ENCODE measurements at regions not wholly inside any gene's neighbourhood (a gene's known extent, or its start where the extent isn't known, plus 50 kb on each side); places are given as distances from the start of the nearest gene placed in this dataset.

DNA sequence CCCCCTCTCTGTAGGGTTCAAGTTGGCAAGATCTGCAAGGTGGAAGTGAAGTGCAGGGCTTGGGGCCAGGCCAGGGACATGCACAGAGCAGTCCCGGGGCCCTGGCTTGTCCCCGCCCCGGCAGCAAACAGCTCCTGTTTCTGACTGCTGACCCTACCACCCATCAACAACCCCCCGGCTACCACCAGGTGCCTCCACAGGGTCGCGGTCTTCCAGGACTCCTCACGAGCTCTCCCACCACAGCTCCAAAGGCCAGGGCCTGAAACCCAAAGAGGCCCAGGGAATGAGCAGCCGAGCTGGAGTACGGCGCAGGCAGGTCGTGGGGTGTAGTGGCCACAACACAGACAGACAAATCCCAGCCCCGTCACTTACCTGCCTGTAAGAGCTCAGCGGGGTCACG lies 121.3 kb upstream of the SMAD3 start:
- POLR2A ChIA-PET, result no interaction called here
- Histone ChIP-seq H3K4me1 (ENCODE audit: control insufficient read depth in 1 of 2, insufficient read depth in 2 of 2, low read length in 2 of 2) (peaks cover 8 to 30% of the 10 kb centered on the region in 2 experiments), H3K36me3 (ENCODE audit: control insufficient read depth in 1 of 2, insufficient read depth in 2 of 2, low read length in 2 of 2) (no peaks in the 10 kb centered on the region), H3K9ac (ENCODE audit: low read length) (no peak overlapping the region), H4K20me1 (ENCODE audit: insufficient read depth) (no peaks in the 10 kb centered on the region), H3K79me2 (ENCODE audit: insufficient read depth, low read length) (no peaks in the 10 kb centered on the region), H3K9me3 (ENCODE audit: control insufficient read depth in 1 of 2, insufficient read depth in 1 of 2, low read depth in 1 of 2, low read length in 2 of 2) (no peaks in the 10 kb centered on the region), H3K27ac (ENCODE audit: low read depth, low read length) (no peak overlapping the region), H3K9me2 (ENCODE audit: insufficient read depth) (no peaks in the 10 kb centered on the region), H3K4me2 (ENCODE audit: low read length) (no peak overlapping the region), H3K4me3 (replicated peaks in 1 of 2; ENCODE audit: low read depth in 1 of 2, low read length in 2 of 2) (no peak overlapping the region), H3K27me3 (ENCODE audit: insufficient read depth, low read length) (no peaks in the 10 kb centered on the region), H2AFZ (ENCODE audit: low read depth, low read length, poor library complexity, severe bottlenecking) (no peak overlapping the region)
- DNase-seq (ENCODE audit: low read depth, low spot score), result no peak
- no TSS peak for BruUV-seq (replicated peaks)
- CTCF ChIA-PET, result no interaction called here
- intact Hi-C loops (cut with micrococcal nuclease), result loop anchor here (10.0 kb wide), 1 partner anchor 231 kb away; no protein-coding TSS in a partner anchor
- RAD21 ChIA-PET (ENCODE audit: low non-redundant PET in 1 of 2, low total read pairs in 2 of 2, uncharacterized antibody in 2 of 2, unreplicated experiment in 2 of 2), result interaction anchor here in 1 of 2 experiments (1.3 kb wide), 1 partner anchor 360 kb away, joined by 3 read pairs; no protein-coding TSS in a partner anchor
- no peak for ATAC-seq
- TF ChIP-seq POLR2A (IDR thresholded peaks at IDR 0.05; ENCODE audit: borderline replicate concordance, extremely low read depth, insufficient read depth, insufficient read length), result no peak
- TF ChIP-seq, protein P1, sequence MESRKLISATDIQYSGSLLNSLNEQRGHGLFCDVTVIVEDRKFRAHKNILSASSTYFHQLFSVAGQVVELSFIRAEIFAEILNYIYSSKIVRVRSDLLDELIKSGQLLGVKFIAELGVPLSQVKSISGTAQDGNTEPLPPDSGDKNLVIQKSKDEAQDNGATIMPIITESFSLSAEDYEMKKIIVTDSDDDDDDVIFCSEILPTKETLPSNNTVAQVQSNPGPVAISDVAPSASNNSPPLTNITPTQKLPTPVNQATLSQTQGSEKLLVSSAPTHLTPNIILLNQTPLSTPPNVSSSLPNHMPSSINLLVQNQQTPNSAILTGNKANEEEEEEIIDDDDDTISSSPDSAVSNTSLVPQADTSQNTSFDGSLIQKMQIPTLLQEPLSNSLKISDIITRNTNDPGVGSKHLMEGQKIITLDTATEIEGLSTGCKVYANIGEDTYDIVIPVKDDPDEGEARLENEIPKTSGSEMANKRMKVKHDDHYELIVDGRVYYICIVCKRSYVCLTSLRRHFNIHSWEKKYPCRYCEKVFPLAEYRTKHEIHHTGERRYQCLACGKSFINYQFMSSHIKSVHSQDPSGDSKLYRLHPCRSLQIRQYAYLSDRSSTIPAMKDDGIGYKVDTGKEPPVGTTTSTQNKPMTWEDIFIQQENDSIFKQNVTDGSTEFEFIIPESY (IDR thresholded peaks at IDR 0.05; ENCODE audit: extremely low read depth, insufficient replicate concordance, low read length), result no peak
- TF ChIP-seq TCF7L2 (IDR thresholded peaks at IDR 0.05; ENCODE audit: borderline replicate concordance, extremely low read depth, insufficient read depth, insufficient read length), result no peak
- no peak for TF ChIP-seq YY1 (IDR thresholded peaks at IDR 0.05; ENCODE audit: extremely low read depth, insufficient replicate concordance, low read depth, low read length)
- TF ChIP-seq, protein P2, sequence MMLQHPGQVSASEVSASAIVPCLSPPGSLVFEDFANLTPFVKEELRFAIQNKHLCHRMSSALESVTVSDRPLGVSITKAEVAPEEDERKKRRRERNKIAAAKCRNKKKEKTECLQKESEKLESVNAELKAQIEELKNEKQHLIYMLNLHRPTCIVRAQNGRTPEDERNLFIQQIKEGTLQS (IDR thresholded peaks at IDR 0.05), result no peak
- TF ChIP-seq EGR1 (IDR thresholded peaks at IDR 0.05; ENCODE audit: low read depth), result no peak
- TF ChIP-seq FOSL1 (IDR thresholded peaks at IDR 0.05; ENCODE audit: low read depth), result no peak
- TF ChIP-seq JUND (IDR thresholded peaks at IDR 0.05), result no peak
- no peak for TF ChIP-seq ZFX (IDR thresholded peaks at IDR 0.05)
- TF ChIP-seq, protein P3, sequence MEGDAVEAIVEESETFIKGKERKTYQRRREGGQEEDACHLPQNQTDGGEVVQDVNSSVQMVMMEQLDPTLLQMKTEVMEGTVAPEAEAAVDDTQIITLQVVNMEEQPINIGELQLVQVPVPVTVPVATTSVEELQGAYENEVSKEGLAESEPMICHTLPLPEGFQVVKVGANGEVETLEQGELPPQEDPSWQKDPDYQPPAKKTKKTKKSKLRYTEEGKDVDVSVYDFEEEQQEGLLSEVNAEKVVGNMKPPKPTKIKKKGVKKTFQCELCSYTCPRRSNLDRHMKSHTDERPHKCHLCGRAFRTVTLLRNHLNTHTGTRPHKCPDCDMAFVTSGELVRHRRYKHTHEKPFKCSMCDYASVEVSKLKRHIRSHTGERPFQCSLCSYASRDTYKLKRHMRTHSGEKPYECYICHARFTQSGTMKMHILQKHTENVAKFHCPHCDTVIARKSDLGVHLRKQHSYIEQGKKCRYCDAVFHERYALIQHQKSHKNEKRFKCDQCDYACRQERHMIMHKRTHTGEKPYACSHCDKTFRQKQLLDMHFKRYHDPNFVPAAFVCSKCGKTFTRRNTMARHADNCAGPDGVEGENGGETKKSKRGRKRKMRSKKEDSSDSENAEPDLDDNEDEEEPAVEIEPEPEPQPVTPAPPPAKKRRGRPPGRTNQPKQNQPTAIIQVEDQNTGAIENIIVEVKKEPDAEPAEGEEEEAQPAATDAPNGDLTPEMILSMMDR (IDR thresholded peaks at IDR 0.05 in 2 of 3, conservative IDR thresholded peaks at IDR 0.05 in 1 of 3; ENCODE audit: borderline replicate concordance in 1 of 3, insufficient read depth in 1 of 3, low read depth in 2 of 3, low read length in 2 of 3), result no peak
- no peak for TF ChIP-seq RAD21 (IDR thresholded peaks at IDR 0.05; ENCODE audit: low read depth)
- TF ChIP-seq SP1 (IDR thresholded peaks at IDR 0.05; ENCODE audit: low read depth), result no peak
- no peak for TF ChIP-seq CBX3 (IDR thresholded peaks at IDR 0.05; ENCODE audit: low read depth)
- TF ChIP-seq ELF1 (IDR thresholded peaks at IDR 0.05; ENCODE audit: borderline replicate concordance, low read depth), result no peak
- TF ChIP-seq SRF (IDR thresholded peaks at IDR 0.05; ENCODE audit: low read depth), result no peak
- no peak for TF ChIP-seq ZNF274 (IDR thresholded peaks at IDR 0.05; ENCODE audit: low read depth, low read length)
- no peak for TF ChIP-seq SIN3A (IDR thresholded peaks at IDR 0.05; ENCODE audit: low read depth)
- no peak for TF ChIP-seq POLR2AphosphoS5 (IDR thresholded peaks at IDR 0.05; ENCODE audit: low read depth, low read length)
- TF ChIP-seq EZH2 (IDR thresholded peaks at IDR 0.05), result no peak
- no peak for TF ChIP-seq EZH2phosphoT487 (IDR thresholded peaks at IDR 0.05; ENCODE audit: borderline replicate concordance)
